ENCODE measurements at regions not wholly inside any gene's neighbourhood (a gene's known extent, or its start where the extent isn't known, plus 50 kb on each side); places are given as distances from the start of the nearest gene placed in this dataset.

- TF ChIP-seq CTCF (IDR thresholded peaks at IDR 0.05): no peak
- no peak overlapping the region for H3K27ac Mint-ChIP-seq
- no peak overlapping the region for H3K27ac ChIP-seq (ENCODE audit: low read depth in 1 of 2, low read length in 2 of 2)
- H3K27me3 Mint-ChIP-seq (ENCODE audit: low read depth in 3 of 3): peaks cover 0 to 5% (median 2%) of the 10 kb centered on the region in 3 donors
- no peak overlapping the region for H3K4me2 ChIP-seq (replicated peaks; ENCODE audit: extremely low read depth, low read length, poor library complexity, severe bottlenecking)
- no peak for DNase-seq
- H3K4me3 ChIP-seq (replicated peaks in 1 of 3; ENCODE audit: low read depth in 2 of 3, low read length in 3 of 3): no peak overlapping the region
- H3K4me3 Mint-ChIP-seq: no peak overlapping the region
- no peak overlapping the region for H2AFZ ChIP-seq (ENCODE audit: insufficient read depth, low read depth, low read length, poor library complexity, severe bottlenecking)
- no peak overlapping the region for H3K9ac ChIP-seq (ENCODE audit: insufficient read depth, low read length, poor library complexity, severe bottlenecking)
- no peaks in the 10 kb centered on the region for H3K36me3 ChIP-seq (replicated peaks in 1 of 2; ENCODE audit: control insufficient read depth in 1 of 2, insufficient read depth in 2 of 2, low read length in 2 of 2)
- H3K36me3 Mint-ChIP-seq: no peaks in the 10 kb centered on the region
- no peaks in the 10 kb centered on the region for H4K20me1 ChIP-seq (ENCODE audit: insufficient read depth, low read length)
- no peaks in the 10 kb centered on the region for H3K79me2 ChIP-seq (ENCODE audit: insufficient read depth, low read length)
- H3K9me3 ChIP-seq (replicated peaks in 1 of 2; ENCODE audit: control insufficient read depth in 1 of 2, insufficient read depth in 1 of 2, low read length in 2 of 2): no peaks in the 10 kb centered on the region
- intact Hi-C loops (cut with micrococcal nuclease): no loop called here
- no peaks in the 10 kb centered on the region for H3K4me1 Mint-ChIP-seq
- peaks cover 0 to 6% (median 1%) of the 10 kb centered on the region in 7 donors for H3K9me3 Mint-ChIP-seq
- 95% methylated on average over 4 of the region's 8 CpGs for WGBS (ENCODE audit: insufficient coverage)
- no peaks in the 10 kb centered on the region for H3K27me3 ChIP-seq (ENCODE audit: control insufficient read depth in 2 of 2, insufficient read depth in 2 of 2, low read length in 2 of 2)
- H3K4me1 ChIP-seq (ENCODE audit: control insufficient read depth in 1 of 2, insufficient read depth in 2 of 2, low read length in 2 of 2): no peaks in the 10 kb centered on the region
These were observed 76.9 kb upstream of the TIAM1 start for GRCh38 chr21:31420988-31421387.

DNA sequence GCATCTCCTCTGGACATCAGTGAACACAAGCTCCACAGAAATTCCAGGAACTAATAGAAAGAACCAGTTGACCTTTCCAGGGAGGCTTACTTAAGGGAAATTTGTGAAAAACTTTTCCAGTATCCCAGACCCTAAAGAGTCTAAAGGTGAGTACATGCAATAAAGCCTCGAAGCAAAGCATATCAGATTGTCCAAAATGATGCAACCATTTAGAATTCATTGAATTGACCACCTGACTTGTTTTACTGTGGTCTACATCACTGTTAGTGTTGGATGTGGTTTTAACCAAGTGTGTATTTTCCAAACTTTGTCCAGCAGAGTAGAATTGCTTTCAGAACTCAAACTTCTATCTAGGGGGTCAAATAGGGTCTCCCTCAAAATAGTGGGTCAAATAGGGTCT lies 76.3 kb upstream of the TIAM1 start:
- H4K20me1 ChIP-seq (ENCODE audit: insufficient read depth, low read length): no peaks in the 10 kb centered on the region
- H3K79me2 ChIP-seq (ENCODE audit: insufficient read depth, low read length): no peaks in the 10 kb centered on the region
- no peaks in the 10 kb centered on the region for H3K36me3 ChIP-seq (replicated peaks in 1 of 2; ENCODE audit: control insufficient read depth in 1 of 2, insufficient read depth in 2 of 2, low read length in 2 of 2)
- WGBS (ENCODE audit: insufficient coverage): no CpG with 5 or more reads among the region's 1 CpG
- no peak for TF ChIP-seq CTCF (IDR thresholded peaks at IDR 0.05)
- Mint-ChIP-seq H3K27ac (no peak overlapping the region), H3K4me3 (no peak overlapping the region), H3K4me1 (no peaks in the 10 kb centered on the region), H3K27me3 (ENCODE audit: low read depth in 3 of 3) (peaks cover 0 to 2% (median 0%) of the 10 kb centered on the region in 3 donors), H3K36me3 (no peaks in the 10 kb centered on the region), H3K9me3 (peaks cover 0 to 8% (median 5%) of the 10 kb centered on the region in 7 donors)
- intact Hi-C loops (cut with micrococcal nuclease): no loop called here
- H3K27ac ChIP-seq (ENCODE audit: low read depth in 1 of 2, low read length in 2 of 2): no peak overlapping the region
- H3K4me3 ChIP-seq (replicated peaks in 1 of 3; ENCODE audit: low read depth in 2 of 3, low read length in 3 of 3): no peak overlapping the region
- no peak overlapping the region for H3K4me2 ChIP-seq (replicated peaks; ENCODE audit: extremely low read depth, low read length, poor library complexity, severe bottlenecking)
- no peak overlapping the region for H2AFZ ChIP-seq (ENCODE audit: insufficient read depth, low read depth, low read length, poor library complexity, severe bottlenecking)
- H3K9me3 ChIP-seq (replicated peaks in 1 of 2; ENCODE audit: control insufficient read depth in 1 of 2, insufficient read depth in 1 of 2, low read length in 2 of 2): no peaks in the 10 kb centered on the region
- H3K9ac ChIP-seq (ENCODE audit: insufficient read depth, low read length, poor library complexity, severe bottlenecking): no peak overlapping the region
- no peaks in the 10 kb centered on the region for H3K4me1 ChIP-seq (ENCODE audit: control insufficient read depth in 1 of 2, insufficient read depth in 2 of 2, low read length in 2 of 2)
- H3K27me3 ChIP-seq (ENCODE audit: control insufficient read depth in 2 of 2, insufficient read depth in 2 of 2, low read length in 2 of 2): no peaks in the 10 kb centered on the region
- no peak for DNase-seq

Measured in CD14-positive monocyte (primary cell).